Activated T-helper 17 cell treated with anti-CD3 and anti-CD28 coated beads, Interleukin-2, amount 50 U/mL, for 72 hours (primary cell): ENCODE measurements at regions not wholly inside any gene's neighbourhood (a gene's known extent, or its start where the extent isn't known, plus 50 kb on each side); places are given as distances from the start of the nearest gene placed in this dataset.
"Not testable (repeated sequence)": the region's sequence is repeated elsewhere in the genome, so short reads cannot be mapped to it uniquely, and the experiment has no call there.

Source experiments
- ATAC-seq: fragments of 150-1000 bp; cut with Tn5 transposase; replicated peaks from 2 replicates; pipeline ENCODE4 v1.10.0; 2021; ENCODE audit warnings: mild to moderate bottlenecking, moderate library complexity
- H3K27ac Mint-ChIP-seq: one replicate; pipeline ENCODE4 v1.8.0; 2022; ENCODE audit warnings: mixed read lengths
- H3K27me3 Mint-ChIP-seq: one replicate; pipeline ENCODE4 v1.8.0; 2022; ENCODE audit warnings: mixed read lengths
- H3K36me3 Mint-ChIP-seq: one replicate; pipeline ENCODE4 v1.8.0; 2022; ENCODE audit warnings: low read depth, mild to moderate bottlenecking, mixed read lengths
- H3K4me1 Mint-ChIP-seq: one replicate; pipeline ENCODE4 v1.8.0; 2022; ENCODE audit warnings: mixed read lengths
- H3K4me3 Mint-ChIP-seq: one replicate; pipeline ENCODE4 v1.8.0; 2022; ENCODE audit warnings: mild to moderate bottlenecking, mixed read lengths
- H3K9me3 Mint-ChIP-seq: one replicate; pipeline ENCODE4 v1.8.0; 2022; ENCODE audit warnings: mixed read lengths

DNA sequence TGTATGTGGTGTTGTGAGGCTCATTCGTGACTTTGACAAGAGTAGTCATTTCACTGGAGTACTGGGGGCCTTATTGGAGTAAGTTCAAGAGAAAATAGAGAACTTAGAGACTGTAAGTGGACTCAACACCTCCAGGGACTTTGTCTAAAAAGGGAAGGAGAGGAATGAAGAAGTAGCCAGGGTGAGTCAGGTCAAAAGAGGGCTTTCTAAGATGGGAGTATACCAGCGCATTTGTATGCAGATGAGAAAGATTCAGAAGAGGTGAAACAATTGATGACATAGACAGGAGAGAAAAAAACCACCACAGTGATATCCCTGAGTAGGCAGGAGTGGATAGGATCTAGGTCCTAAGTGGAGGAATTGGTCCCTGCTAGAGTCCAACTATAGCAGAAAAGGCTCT is 246.8 kb downstream of the IKZF2 start:
- Mint-ChIP-seq H3K27ac (no peak overlapping the region), H3K9me3 (peaks cover 6% of the 10 kb centered on the region), H3K36me3 (no peaks in the 10 kb centered on the region), H3K4me1 (no peaks in the 10 kb centered on the region), H3K4me3 (no peak overlapping the region), H3K27me3 (peaks cover under 1% of the 10 kb centered on the region)
- no peak for ATAC-seq

DNA sequence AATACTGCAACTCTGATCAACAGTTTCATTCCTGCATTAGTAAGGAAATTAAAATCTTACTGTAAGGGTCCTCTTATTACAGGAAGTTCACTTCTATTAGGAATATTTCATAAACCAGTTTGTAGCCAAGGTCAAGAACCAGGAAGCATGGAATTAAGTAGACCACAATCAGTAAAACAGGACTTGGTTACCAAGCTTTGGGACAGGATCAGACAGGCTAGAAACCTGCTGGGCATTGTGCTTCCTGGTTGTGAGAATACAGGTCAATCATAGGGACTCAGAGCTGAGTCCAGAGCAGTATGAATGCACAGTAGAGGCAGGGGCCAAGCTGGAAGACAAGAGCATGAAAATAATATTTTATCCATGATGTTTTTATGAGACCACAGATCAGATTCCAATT is 248.0 kb downstream of the IKZF2 start:
- H3K27me3 Mint-ChIP-seq, result peaks cover 3% of the 10 kb centered on the region
- no peak overlapping the region for H3K27ac Mint-ChIP-seq
- no peak overlapping the region for H3K4me3 Mint-ChIP-seq
- H3K36me3 Mint-ChIP-seq, result no peaks in the 10 kb centered on the region
- H3K9me3 Mint-ChIP-seq, result peaks cover 10% of the 10 kb centered on the region
- H3K4me1 Mint-ChIP-seq, result no peaks in the 10 kb centered on the region
- no peak for ATAC-seq

- Mint-ChIP-seq H3K4me1 (no peaks in the 10 kb centered on the region), H3K4me3 (no peak overlapping the region), H3K9me3 (peaks cover 10% of the 10 kb centered on the region), H3K27ac (no peak overlapping the region), H3K27me3 (peaks cover 3% of the 10 kb centered on the region), H3K36me3 (no peaks in the 10 kb centered on the region)
- no peak for ATAC-seq
Measured at GRCh38 chr2:212902421-212902820, 249.0 kb downstream of the IKZF2 start.

DNA sequence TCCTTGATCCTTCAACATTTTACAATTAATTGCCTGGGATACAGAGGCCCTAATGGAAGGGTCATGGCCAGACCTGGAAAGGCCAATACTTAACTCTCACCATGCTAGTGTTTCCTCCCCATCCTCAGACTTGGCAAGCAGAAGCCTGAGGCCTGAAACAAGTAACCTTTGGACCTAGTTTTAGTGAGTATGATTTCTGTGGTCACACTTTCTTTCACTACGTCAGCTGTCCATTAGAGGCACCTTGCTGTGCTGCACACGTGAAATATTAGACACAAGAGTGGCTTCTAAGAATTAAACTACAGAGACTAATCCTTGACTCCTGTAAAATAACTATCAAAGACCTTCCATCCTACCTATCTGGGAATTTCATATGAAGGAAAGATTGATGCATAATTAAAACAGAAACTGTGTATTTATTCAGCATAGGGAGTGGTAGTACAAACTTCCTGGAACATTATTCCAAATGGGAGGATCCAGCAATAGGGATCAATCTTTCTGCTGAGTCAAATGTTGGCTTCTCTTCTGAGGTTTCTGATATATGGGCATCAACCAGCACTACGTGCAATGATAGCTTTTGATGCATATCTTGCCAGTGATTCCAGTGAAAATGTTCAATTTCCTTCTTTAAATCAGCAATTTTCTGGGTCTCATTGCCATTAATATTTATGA is 249.7 kb downstream of the IKZF2 start:
- Mint-ChIP-seq H3K9me3 (peaks cover 10% of the 10 kb centered on the region), H3K36me3 (no peaks in the 10 kb centered on the region), H3K4me1 (no peaks in the 10 kb centered on the region)

GRCh38 chr2:212900715-212901114 is 250.7 kb downstream of the IKZF2 start:
- no peak overlapping the region for H3K27ac Mint-ChIP-seq
- H3K36me3 Mint-ChIP-seq, result no peaks in the 10 kb centered on the region
- peaks cover 6% of the 10 kb centered on the region for H3K9me3 Mint-ChIP-seq
- peaks cover 3% of the 10 kb centered on the region for H3K27me3 Mint-ChIP-seq
- no peak overlapping the region for H3K4me3 Mint-ChIP-seq
- ATAC-seq, result no peak
- H3K4me1 Mint-ChIP-seq, result no peaks in the 10 kb centered on the region

More for the DNA sequence above, 249.7 kb downstream of the IKZF2 start:
- no peak for ATAC-seq
- Mint-ChIP-seq H3K4me3 (no peak overlapping the region), H3K27ac (no peak overlapping the region), H3K27me3 (peaks cover 3% of the 10 kb centered on the region)

DNA sequence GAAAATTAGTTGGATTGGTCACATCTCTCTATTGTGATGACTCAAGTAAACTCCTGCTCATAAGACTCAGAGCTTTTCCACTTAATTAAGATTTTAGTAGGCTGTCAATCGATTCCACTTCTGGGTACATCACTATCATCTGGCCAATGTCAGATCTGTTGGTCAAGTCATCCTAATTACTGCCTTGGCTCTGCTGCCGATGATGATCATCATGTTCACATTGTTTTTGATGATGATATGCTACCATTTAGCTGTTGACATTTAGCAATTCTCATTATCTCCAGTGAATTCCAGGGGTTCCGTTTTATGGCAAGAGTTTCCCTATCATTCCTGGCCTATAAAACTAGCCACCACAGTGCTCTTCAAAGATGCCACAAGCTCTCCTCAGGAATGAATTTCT is 253.4 kb downstream of the IKZF2 start:
- H3K27ac Mint-ChIP-seq, result no peak overlapping the region
- H3K36me3 Mint-ChIP-seq, result no peaks in the 10 kb centered on the region
- ATAC-seq, result no peak
- H3K4me1 Mint-ChIP-seq, result no peaks in the 10 kb centered on the region
- peaks cover 3% of the 10 kb centered on the region for H3K9me3 Mint-ChIP-seq
- no peak overlapping the region for H3K4me3 Mint-ChIP-seq
- peaks cover 6% of the 10 kb centered on the region for H3K27me3 Mint-ChIP-seq

DNA sequence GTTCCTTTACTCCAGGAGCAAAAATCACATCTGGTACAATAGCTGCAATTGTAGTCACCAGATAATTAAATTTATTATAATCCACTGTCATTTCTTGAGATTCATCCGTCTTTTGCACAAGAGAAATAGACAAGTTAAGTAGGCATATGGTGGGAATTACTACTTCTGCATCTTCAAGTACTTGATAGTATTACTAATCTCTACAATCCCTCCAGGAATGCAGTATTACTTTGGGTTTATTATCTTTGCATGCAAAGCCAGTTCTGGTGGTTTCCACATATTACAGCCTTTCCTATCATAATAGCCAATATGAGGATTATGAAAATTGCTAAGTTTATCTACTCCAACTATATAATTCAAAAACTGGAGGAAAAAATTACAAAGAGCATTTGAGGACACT is 254.1 kb downstream of the IKZF2 start:
- Mint-ChIP-seq H3K9me3 (peaks cover 3% of the 10 kb centered on the region), H3K27ac (no peak overlapping the region), H3K4me3 (no peak overlapping the region), H3K4me1 (no peaks in the 10 kb centered on the region), H3K27me3 (peaks cover 6% of the 10 kb centered on the region), H3K36me3 (no peaks in the 10 kb centered on the region)
- no peak for ATAC-seq

DNA sequence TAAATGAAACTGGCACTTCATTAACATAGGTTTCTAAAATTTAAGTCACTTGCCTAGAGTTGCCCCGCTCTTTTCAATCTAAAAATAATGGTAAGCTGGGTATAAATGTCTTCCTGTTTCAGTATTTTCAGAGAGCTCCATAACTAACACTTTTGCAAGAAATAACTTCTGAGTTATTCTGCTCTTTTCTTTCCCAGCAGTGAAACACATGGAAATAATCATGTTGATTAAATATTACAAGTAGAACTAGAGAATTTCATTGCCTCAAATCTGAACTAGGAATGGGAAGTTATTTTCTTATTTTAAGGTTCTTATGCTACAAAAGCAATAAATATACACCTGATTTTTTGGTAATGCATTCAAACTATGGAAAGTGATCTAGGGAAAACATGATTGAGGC is 257.4 kb downstream of the IKZF2 start:
- H3K27ac Mint-ChIP-seq, result no peak overlapping the region
- H3K27me3 Mint-ChIP-seq, result peaks cover 4% of the 10 kb centered on the region
- no peak for ATAC-seq
- H3K4me3 Mint-ChIP-seq, result no peak overlapping the region
- H3K9me3 Mint-ChIP-seq, result no peaks in the 10 kb centered on the region
- H3K36me3 Mint-ChIP-seq, result no peaks in the 10 kb centered on the region
- no peaks in the 10 kb centered on the region for H3K4me1 Mint-ChIP-seq

- peaks cover 4% of the 10 kb centered on the region for H3K27me3 Mint-ChIP-seq
- H3K4me3 Mint-ChIP-seq, result no peak overlapping the region
- no peaks in the 10 kb centered on the region for H3K4me1 Mint-ChIP-seq
- no peak for ATAC-seq
- H3K36me3 Mint-ChIP-seq, result no peaks in the 10 kb centered on the region
- H3K9me3 Mint-ChIP-seq, result no peaks in the 10 kb centered on the region
- no peak overlapping the region for H3K27ac Mint-ChIP-seq
Measured at GRCh38 chr2:212893216-212893615, 258.2 kb downstream of the IKZF2 start.

DNA sequence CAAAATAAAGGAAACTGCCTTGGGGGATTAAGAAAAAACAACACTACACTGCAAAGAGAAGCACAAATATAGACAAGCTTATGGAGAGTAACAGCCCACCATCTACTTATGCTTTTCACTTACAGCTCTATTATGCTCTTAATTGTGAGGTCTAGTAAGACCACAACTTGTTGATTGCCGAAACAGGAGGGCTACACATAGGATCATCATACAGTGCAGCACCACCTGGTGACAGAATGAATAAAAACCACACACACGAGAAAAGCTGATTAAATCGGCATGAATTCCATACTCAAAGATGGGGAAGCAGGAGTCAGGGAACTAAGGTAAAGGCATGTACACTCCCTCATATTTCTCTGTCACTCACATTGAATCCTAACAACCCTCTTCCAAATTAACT is 259.2 kb downstream of the IKZF2 start:
- Mint-ChIP-seq H3K9me3 (no peaks in the 10 kb centered on the region), H3K36me3 (no peaks in the 10 kb centered on the region), H3K27me3 (peaks cover 4% of the 10 kb centered on the region), H3K27ac (no peak overlapping the region), H3K4me3 (no peak overlapping the region), H3K4me1 (no peaks in the 10 kb centered on the region)
- no peak for ATAC-seq

DNA sequence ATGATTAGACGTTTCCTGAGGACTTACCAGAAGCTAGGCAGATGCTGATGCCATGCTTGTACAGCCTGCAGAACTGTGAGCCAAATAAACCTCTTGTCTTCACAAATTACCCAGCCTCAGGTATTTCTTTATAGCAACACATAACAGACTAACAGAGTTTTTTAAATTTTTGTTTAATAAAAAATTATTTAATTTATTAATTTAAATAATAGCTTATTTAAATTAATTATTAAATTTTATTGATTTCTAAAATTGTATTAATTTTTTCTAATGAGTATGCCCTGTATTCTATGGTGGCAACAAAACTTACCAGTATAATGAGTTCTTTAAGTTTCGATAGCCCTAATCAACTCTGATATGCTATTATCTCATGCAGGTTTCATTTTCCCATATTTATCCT is 259.8 kb downstream of the IKZF2 start:
- H3K36me3 Mint-ChIP-seq, result no peaks in the 10 kb centered on the region
- H3K9me3 Mint-ChIP-seq, result no peaks in the 10 kb centered on the region
- H3K27me3 Mint-ChIP-seq, result peaks cover 4% of the 10 kb centered on the region
- no peak overlapping the region for H3K27ac Mint-ChIP-seq
- no peaks in the 10 kb centered on the region for H3K4me1 Mint-ChIP-seq
- ATAC-seq, result no peak
- H3K4me3 Mint-ChIP-seq, result no peak overlapping the region

GRCh38 chr2:212882626-212883025 is 268.8 kb downstream of the IKZF2 start:
- no peak for ATAC-seq
- H3K4me1 Mint-ChIP-seq, result no peaks in the 10 kb centered on the region
- H3K4me3 Mint-ChIP-seq, result no peak overlapping the region
- H3K27me3 Mint-ChIP-seq, result no peaks in the 10 kb centered on the region
- H3K36me3 Mint-ChIP-seq, result no peaks in the 10 kb centered on the region
- peaks cover 21% of the 10 kb centered on the region for H3K9me3 Mint-ChIP-seq
- no peak overlapping the region for H3K27ac Mint-ChIP-seq

GRCh38 chr2:212876556-212876955 is 274.9 kb downstream of the IKZF2 start:
- not testable (repeated sequence) for H3K27ac Mint-ChIP-seq, H3K4me1 Mint-ChIP-seq, H3K4me3 Mint-ChIP-seq, ATAC-seq, H3K27me3 Mint-ChIP-seq, H3K9me3 Mint-ChIP-seq, H3K36me3 Mint-ChIP-seq

GRCh38 chr2:212875950-212876349 is 275.5 kb downstream of the IKZF2 start:
- H3K27me3 Mint-ChIP-seq, H3K36me3 Mint-ChIP-seq, ATAC-seq, H3K4me3 Mint-ChIP-seq, H3K4me1 Mint-ChIP-seq, H3K27ac Mint-ChIP-seq, H3K9me3 Mint-ChIP-seq: not testable (repeated sequence)

GRCh38 chr2:212873256-212873655 is 278.2 kb downstream of the IKZF2 start:
- Mint-ChIP-seq H3K27ac (no peak overlapping the region), H3K9me3 (peaks cover 5% of the 10 kb centered on the region), H3K36me3 (no peaks in the 10 kb centered on the region), H3K4me3 (no peak overlapping the region), H3K4me1 (no peaks in the 10 kb centered on the region), H3K27me3 (peaks cover 3% of the 10 kb centered on the region)
- no peak for ATAC-seq

DNA sequence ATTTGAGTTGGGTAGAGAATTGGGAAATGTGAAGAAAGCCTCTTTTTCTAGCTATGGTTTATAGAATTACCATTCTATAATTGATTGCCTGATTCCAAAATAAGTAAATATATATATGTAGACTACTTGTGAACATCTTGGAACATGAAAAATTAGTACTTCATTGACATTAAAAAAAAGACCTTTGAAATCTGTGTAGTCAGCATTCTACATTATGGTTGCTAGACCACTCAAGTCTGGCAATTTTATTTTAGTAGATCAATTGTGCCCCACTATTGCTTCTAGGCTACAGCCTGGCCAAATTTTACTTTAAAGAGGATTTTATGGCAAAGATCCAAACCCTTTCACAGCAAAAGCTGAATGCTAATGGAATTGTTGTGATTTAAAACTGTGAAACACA is 279.8 kb downstream of the IKZF2 start:
- Mint-ChIP-seq H3K27me3 (no peaks in the 10 kb centered on the region), H3K36me3 (no peaks in the 10 kb centered on the region), H3K4me3 (no peak overlapping the region), H3K27ac (no peak overlapping the region), H3K9me3 (no peaks in the 10 kb centered on the region), H3K4me1 (no peaks in the 10 kb centered on the region)
- no peak for ATAC-seq
